Pons (tissue), 1 donor: ENCODE measurements at regions not wholly inside any gene's neighbourhood (a gene's known extent, or its start where the extent isn't known, plus 50 kb on each side); places are given as distances from the start of the nearest gene placed in this dataset.

Source experiments
- DNase-seq: peaks from one replicate; pipeline ENCODE4 v3.0.0-alpha.2; 2016; ENCODE audit warnings: low spot score

DNA sequence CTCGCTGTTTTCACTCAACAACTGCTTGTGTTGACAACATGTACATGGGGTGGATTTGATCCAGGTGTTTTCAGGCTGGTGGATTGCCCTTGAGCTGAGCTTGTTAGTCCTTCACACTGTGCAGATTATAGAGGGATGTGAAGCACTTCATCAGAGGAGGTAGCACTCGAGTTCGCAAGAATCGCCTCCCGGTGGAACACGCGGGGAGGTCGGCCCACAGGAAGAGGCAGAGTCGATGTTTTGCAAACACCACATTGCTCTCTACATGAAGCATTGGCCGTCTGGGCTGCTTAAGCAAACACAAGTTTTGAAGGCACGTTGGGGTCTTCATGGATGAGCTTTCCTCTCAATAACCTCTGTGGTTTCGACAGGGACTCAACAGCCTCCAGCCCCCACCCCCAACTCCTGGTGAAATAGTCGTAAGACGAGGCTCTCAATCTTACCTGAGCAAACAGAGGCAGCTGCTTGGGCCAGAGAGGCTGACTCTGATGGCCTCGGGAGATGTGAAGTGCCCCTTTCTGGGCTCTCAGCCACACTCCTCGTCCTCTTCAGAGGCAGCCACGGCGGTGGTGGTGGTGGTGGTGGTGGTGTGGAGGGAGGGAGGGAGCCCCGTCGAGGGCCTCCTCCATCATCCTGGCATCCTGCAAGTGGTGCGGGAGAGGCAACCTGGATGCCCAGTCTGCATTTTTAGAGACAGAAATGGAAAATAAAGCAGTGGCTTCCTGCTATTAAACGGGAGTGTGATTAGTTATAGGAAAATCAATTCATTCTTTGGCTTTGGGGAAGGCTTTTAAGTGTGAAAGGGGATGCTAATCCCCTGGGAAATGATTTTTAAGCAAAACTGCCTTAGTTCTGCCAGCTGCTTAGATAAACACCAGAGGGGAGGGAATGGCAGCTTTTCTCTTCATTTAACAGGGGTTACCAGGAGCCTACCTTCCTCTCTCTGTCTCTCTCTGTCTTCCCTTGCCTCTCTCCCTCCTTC, 552.5 kb upstream of the EEF2KMT start:
- no peak for DNase-seq

DNA sequence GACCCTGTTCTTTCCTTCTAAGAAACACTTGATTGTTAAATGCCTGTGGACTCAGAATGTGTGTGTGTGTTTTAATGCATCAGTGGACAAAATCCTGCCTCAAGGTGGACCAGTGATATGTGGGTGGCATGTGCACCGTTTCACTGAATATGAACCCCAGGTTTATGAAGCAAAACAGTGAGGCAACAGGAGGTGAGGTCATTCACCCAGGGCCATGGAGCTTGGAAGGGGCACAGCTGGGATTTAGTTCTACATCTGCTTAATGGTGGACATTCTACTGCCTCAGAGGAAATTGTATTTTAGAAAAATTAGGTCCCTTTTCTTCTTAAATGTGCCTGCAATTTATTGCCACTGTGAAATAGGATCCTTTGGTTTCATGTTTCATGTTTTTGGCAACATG, 549.5 kb upstream of the EEF2KMT start:
- DNase-seq: no peak

DNA sequence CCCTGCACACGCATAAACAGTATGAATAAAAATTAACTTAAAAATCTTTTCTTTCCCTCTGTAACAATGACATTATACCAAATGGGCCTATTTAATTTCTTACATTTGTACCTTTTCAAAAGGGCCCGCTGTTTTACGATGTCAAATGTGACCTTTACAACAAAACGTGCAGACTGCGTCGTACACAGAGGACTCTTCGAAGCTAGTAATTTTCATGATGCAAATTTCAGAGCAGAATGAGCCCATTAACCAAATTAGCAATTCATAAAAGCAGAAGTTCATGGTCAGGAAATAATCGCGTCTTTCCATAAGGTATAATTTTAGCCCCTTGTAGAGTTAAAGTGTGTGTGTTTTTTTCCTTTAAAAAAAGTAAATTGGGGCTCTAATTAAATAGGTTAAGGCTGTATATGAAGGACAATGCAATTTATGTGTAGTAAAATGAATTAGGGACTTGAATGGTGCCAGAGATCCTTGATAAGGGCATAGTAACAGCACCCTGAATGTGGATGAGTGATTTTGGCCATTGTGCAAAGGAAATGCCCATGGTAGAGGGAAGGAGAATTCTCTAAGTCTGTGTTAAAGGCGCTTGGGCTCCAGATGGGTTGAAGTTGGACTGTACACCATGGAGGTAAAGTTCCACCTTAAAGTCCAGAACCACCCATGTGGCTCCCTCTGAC, 546.4 kb upstream of the EEF2KMT start:
- DNase-seq: no peak

DNA sequence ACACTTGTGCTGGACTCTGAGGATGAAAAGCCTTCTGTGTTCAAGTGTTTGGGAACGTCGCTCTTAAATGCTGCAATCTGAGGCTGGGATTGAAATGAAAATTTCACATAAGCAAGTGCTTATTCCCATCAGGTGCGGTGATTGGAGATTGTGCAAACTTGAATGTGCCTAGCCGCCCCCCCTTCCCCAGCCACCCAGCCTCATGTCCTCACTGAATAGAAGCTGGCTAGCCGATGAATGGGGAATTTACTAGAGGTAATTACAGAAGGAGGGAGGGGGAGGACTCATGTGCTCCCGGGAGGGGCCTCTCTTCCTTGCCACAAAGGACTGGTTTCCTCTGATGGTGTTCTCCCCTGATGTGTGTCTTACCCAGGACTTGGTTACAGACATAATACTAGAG, 544.8 kb upstream of the EEF2KMT start:
- no peak for DNase-seq

DNA sequence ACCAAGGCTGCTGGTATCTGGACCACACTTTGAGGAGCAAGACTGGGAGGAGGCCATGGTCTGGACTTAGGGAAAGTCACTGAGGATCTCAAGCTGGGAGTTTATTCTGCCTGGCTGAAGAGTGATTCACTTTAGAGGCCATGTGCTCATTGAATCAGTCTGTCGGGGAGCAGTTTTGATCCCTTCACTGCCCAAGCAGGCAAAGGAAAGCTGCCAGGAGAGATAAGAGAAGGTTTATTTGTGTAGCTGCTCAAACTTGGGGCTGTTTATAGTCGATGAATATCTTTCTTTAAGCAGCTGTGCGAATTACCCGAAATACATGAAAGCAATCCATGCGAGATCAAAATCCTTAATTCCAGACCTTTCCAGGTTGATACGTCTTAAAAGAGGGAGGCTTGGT, 544.4 kb upstream of the EEF2KMT start:
- DNase-seq: no peak

DNA sequence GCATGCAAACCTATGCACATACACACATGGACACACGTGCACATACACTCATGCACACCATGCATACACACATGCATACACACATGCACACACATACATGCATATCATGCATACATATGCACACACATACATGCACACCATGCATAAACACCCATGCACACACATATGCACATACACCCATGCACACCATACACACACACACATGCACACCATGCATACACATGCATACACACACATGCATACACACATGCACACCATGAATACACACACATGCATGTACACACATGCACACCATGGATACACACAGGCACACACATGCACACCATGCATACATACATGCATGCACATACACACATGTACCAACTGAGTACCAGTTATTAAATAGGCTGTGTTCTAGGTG, 543.3 kb upstream of the EEF2KMT start:
- DNase-seq: no peak

DNA sequence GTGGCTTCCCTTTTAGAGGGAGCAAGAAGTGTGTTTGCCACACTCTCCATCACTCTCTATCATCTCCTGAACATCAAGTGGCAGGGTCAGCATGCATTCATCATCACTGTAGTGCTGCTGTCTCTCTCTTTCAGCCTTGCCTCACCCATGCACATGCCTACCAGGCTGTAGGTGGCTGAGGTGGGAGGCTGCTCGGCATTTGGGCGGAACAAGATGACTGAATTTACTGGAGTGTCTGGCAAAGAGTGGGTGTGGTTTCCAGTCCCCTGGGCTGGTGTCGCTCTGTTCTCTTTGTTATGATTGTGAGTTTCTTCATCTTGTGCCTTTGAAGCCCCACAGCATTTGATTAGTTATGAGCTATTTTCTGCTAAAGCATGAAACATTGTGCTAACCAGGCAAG, 541.9 kb upstream of the EEF2KMT start:
- no peak for DNase-seq

DNA sequence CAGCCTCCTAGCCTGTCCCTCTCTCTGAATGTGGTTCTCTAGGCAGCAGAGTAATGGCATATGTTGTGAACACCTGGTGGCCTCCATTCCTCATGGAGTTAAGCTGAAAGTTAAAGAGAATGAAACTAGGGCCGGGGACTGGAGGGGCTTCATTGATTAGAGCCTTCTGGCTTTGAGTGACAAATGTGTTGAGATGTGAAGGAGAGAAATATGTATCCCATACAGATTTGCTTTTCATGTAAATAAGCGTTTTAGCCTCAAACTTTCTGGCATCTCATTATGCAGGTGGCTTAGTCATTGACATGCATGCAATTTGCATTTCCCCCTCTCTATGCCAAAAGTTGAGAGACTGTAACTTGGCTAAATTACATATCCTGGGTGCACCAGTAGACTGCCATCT, 537.7 kb upstream of the EEF2KMT start:
- no peak for DNase-seq

DNA sequence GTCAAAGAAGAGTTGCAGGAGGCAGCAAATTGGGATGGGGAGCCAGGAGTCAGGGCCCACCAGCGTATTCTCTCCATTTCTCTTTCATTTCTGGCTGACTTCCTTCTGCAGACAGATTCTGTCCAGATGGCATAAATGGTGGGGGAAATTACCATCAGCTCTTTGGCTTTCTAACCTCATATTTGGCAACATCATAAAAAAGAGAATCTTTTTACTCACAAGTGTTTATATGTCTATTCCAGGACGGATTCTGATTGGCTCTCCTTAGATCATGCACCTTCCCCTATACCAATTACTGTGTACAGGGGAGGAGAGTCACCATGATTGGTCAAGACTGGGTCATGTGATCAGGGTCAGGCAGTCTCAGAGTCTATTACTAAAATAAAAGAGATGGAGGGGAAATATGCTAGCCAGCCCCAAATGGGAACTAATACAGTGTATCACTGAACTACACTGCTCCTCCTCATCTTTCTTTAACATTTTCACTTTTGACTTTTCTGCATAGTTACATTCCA, 537.1 kb upstream of the EEF2KMT start:
- DNase-seq: no peak

DNA sequence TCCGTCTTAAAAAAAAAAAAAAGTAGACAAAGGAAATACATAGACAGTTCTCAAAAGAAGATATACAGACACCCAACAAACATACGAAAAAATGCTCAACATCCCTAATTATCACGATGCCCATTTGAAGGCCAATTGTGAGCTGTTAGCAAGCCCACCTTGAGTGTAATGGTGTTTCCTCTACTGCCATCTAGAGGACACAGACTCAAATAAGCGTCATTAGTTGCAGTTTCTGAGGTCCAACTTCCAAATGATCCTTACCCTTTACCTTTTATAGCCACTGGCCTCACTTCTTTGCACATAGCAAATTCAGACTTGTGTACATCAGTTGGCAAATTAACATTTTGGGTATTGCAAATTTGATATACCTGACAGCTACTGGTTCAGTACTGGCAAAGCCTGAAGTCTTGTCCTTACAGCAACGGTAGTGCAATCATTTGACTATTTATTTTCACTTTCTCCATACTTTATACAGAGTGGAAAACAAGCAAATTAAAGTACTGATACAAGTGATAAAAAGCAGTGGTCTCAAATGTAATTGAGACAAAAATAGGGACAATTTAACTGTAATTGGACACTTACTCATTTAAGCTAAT, 536.3 kb upstream of the EEF2KMT start:
- peak; percentile 43 for DNase-seq

DNA sequence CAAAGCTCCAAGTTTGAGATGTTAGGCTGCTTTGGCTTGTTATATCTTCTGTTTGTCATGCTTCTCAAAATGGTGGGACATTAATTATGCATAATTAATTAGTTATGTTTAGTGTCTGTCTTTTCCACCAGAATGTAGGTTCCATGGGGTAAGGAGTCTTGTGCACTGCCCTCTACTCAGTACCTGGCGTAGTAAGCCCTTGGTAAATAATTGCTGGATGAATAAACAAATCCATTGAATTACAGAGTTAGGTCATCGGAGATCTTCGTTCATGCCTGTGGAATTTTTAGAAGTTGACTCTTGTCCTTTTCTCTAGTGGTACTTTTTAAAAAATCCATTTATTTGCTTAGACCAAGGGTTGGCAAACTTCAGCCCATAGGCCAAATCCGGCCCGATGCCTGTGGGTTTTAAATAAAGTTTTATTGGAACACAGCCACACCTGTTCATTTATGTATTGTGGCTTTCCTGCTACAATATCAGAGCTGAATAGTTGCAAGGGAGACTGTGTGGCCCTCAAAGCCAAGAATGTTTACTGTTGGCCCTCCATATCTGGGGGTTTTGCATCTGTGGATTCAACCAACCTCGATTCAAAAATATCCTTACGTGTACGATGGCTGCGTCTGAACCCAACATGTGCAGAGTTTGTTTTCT, 524.8 kb upstream of the EEF2KMT start:
- DNase-seq: no peak

DNA sequence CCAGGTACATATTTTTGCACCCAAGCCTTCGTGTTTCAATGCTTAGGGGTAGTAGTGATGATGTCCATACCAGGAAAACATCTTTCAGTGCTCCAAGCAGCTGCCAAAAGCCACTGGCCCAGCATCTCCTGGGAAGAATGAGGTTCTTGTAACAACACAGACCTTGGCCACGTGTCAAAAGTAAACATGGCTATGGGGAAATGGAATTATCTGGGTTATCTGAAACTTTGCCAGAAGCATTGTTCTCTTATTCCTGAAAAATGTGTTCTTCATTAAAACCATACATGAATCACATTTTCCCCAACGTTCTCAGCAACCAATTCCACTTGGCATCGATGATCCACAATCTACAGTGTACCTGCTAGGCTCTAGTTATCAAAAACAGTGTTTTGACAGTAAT, 524.2 kb upstream of the EEF2KMT start:
- DNase-seq: no peak

DNA sequence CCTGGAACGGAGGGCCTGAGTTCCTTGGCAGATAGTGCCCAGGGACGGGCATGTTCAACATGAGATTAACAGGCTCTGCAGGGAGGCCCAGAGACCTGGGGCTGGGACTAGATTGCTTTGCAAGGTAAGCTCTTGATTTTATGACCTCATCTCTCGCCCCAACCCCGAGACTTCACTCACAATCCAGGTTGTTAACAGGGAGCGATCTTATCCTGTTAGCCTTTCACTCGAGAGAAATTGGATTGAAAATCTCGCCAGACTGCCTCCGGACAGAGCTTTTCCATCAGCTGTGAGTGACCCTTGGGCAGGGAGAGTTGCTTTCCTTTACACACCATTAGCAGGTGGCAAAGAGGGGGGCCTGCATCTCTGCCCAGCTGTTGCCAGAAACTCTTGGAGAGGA, 521.7 kb upstream of the EEF2KMT start:
- no peak for DNase-seq

DNA sequence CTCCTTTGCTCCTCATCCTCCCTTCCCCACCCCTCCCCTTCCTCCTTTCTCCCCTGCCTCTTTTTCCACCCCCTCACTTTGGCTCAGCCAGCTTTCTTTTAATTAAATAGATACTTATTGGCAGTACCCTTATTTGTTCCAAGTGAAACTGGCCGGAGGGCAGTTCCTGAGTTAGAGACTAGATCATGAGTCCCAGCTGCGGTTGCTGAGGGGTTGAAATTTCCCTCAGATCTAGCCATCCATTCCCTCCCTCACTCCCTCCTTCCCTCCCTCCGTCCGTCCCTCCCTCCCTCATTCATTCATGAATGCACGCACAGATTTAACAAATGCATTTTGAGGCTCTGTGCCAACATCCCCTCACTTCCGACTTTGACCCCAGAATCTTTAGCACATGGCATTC, 519.2 kb upstream of the EEF2KMT start:
- DNase-seq: no peak

DNA sequence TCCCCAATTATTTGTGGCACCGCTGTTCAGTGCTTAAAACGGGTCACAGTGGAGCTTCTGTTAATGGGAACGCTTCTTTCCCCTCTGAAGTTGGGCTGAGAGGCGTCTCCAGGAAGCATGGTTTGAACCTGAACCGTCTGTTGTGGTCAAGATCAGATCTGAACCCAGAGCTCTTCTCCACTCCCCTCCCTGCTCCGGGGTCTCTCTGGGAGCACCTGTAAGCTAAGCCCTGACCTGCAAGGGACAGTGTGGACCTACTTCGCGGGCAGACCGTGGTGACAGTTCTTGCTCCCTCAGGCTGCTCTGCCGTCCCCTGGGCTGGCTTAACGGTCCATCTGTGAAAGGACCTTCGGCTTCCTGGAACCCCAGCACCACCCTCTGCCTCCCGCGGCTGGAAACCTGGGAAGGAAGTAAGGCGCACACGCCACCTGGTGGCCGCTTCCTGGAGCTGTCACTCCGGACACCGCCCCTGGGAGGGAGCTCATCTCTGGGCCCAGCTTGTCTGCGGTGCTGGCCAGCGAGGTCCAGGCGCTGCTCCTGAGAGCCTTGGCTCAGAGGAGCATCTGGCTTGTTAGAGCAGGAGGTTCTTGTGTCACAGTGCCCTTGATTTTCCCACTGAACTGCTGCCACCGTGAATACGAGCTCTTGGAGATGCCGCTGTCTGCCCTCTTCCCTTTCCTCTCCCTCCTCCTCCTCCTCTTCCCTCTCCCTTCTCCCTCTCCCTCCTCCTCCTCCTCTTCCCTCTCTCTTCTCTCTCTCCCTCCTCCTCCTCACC, 518.5 kb upstream of the EEF2KMT start:
- DNase-seq: peak; percentile 65

DNA sequence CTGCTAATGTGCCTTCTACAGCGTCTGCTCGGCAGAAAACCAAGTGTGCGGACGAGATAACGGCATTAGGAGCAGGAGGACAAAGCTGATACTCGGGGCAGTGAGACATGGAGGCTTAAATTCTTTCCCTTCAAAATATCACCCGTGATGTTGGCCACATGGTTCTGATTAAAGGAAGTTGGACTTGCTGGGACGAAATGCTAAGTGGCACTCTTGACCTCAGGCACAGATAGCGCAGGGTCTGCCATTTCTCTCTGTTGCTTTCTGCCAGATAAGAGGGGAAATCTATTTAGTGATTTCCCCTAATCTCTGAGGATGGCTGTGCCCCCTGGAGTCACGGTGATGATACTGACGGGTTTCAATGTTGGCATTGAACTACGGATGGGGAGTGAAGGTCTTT, 509.6 kb upstream of the EEF2KMT start:
- no peak for DNase-seq

DNA sequence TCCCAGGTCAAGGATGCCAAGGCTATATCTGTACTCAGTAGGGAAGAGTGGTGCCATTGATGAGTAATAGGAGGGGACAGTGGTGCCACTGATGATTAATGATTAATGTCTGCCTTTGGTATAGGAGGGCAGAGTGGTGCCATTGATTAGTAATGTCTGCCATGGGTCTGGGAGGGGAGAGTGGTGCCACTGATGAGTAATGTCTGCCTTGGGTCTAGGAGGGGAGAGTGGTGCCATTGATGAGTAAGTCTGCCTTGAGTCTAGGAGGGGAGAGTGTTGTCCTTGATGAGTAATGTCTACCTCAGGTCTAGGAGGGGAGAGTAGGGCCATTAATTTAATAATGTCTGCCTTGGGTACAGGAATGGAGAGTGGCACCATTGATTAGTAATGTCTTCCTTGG, 507.8 kb upstream of the EEF2KMT start:
- DNase-seq: no peak

DNA sequence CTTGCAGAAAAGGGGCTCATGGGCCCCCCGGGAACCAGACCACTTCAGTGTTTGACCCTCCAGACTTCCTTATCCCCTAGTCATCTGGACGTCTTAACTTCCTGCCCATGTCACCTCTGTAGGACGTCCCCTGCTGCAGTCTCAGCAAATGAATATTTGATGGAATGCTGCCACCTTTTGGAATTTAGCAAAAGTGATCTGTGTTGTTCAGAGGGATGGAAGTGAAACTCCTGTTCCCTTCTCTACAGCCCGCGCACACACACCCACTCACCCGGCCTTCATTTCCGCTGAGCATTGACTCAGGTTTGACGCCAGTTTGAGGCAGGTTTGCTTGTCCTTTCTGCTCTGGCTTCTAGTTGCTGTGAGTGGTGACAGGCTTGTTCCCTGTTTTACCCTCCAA, 507.2 kb upstream of the EEF2KMT start:
- peak; percentile 51 for DNase-seq

DNA sequence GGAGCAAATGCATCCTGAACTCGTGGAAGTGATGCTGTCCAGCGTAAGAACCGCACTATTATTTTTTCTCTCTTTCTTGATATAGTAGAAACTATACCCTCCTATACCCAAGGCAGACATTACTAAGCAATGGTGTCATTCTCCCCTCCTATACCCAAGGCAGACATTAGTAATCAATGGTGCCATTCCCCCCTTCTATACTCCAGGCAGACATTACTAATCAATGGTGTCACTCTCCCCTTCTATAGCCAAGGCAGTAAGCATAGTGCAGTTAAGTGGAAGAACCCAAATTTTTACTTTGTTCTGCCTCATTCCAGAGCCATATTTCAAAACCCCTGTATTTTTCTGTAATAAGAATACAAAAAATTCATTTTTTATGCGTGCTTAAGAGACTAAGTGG, 506.2 kb upstream of the EEF2KMT start:
- no peak for DNase-seq

DNA sequence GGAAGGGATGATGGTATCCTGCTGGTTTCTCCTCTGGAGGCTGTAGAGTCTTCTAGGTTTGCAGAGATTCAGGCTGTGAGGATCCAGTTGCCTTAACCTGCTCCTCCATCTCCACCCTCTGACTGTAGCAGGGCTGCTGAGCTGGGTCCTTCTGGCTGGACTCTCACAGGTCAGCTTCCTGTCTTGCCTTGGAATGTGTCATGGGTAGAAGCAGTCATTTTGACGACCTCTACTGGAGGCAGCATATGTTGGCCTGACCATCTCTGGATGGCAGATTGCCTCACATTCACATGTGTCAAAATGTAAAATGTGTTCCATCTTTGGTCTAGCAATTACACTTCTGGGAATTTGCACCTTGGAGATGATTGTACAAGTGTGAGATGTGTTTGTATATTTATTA, 504.4 kb upstream of the EEF2KMT start:
- DNase-seq: no peak

DNA sequence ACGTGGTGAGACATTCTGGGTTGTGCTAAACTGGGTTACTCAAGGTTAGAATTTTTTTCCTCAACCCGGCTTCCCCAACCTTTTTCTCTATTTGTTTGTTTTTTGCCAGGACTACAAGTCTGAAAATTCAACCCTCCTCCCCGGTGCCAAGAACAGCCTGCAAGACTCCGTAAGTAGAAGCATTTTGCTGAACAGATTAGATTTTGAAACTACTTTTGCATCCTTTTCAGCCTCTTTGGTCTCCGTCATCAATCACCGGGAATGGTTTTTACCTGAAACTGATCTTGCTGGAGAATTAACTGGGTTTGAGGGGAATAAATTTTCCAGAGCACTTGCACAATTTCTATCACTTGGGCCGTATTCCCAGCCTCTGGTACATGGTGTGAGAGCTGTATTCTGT, 501.2 kb upstream of the EEF2KMT start:
- DNase-seq: no peak

DNA sequence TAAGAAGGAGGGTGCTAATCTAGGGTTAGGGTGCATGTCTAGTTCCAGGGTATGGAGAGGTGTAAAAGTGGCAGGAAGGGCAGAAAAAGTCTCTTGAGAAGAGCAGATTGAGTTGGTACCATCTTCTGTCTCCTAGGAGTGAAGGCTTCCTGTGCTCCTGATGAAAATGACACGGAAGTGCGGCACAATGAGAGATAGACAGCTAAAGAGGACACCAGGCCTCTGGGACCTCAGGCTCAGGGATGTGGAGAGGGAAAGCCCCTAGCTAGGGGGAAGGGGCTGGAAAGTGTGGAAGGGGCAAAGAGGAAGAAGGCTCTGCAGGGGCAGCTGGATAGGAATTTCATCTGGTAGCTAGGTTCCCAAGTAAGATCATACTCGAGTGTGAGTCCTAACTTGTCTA, 498.3 kb upstream of the EEF2KMT start:
- no peak for DNase-seq
